HepG2 (cell line): ENCODE measurements at regions not wholly inside any gene's neighbourhood (a gene's known extent, or its start where the extent isn't known, plus 50 kb on each side); places are given as distances from the start of the nearest gene placed in this dataset.

Experiments
- BRD4 ChIP-seq: sonication (generic); formaldehyde crosslinking; IDR thresholded peaks from 2 replicates; pipeline ENCODE4 v1.4.0; 2020; ENCODE audit warnings: missing genetic modification reagents
- CREB1 ChIP-seq, 2 experiments: fragments of 450-650 bp in 1 of 2; IDR thresholded peaks; 2 replicates each; pipeline ENCODE4 v1.6.1; 2016 to 2017; ENCODE audit warnings: control low read depth in 1 of 2, mild to moderate bottlenecking in 1 of 2, missing compliant biosample characterization in 1 of 2, missing genetic modification characterization in 1 of 2
- HOXA5 ChIP-seq: sonication (generic); formaldehyde crosslinking; IDR thresholded peaks from 2 replicates; pipeline ENCODE4 v1.4.0; 2020; ENCODE audit warnings: missing genetic modification reagents
- HOXA7 ChIP-seq: sonication (generic); formaldehyde crosslinking; IDR thresholded peaks from 2 replicates; pipeline ENCODE4 v1.8.1; 2022; ENCODE audit warnings: mild to moderate bottlenecking, missing genetic modification reagents, moderate library complexity
- HOXD1 ChIP-seq: sonication (generic); formaldehyde crosslinking; IDR thresholded peaks from 2 replicates; pipeline ENCODE4 v1.5.0; 2020; ENCODE audit warnings: missing genetic modification reagents
- ISX ChIP-seq: sonication (generic); formaldehyde crosslinking; conservative IDR thresholded peaks from 2 replicates; pipeline ENCODE4 v1.5.0; 2020; ENCODE audit warnings: missing genetic modification reagents
- KAT7 ChIP-seq: IDR thresholded peaks from 2 replicates; pipeline ENCODE4 v1.6.1; 2018; ENCODE audit warnings: borderline replicate concordance, missing compliant biosample characterization
- KDM5A ChIP-seq: fragments of 200-600 bp; sonication (generic); IDR thresholded peaks from 2 replicates; pipeline ENCODE4 v1.7.0; 2018; ENCODE audit warnings: antibody characterized with exemption, mild to moderate bottlenecking, low read length, borderline replicate concordance
- NFIC ChIP-seq: IDR thresholded peaks from 2 replicates; pipeline ENCODE4 v1.6.1; 2012; ENCODE audit warnings: mild to moderate bottlenecking, low read length, inconsistent platforms
- NFKB2 ChIP-seq: sonication (generic); formaldehyde crosslinking; IDR thresholded peaks from 2 replicates; pipeline ENCODE4 v1.4.0; 2020; ENCODE audit warnings: missing genetic modification reagents, borderline replicate concordance
- RBM22 ChIP-seq: fragments of 200-400 bp; formaldehyde crosslinking; optimal IDR thresholded peaks from 2 replicates; pipeline ENCODE3; 2017; ENCODE audit warnings: mild to moderate bottlenecking, low read length, moderate library complexity
- REXO4 ChIP-seq: sonication (generic); formaldehyde crosslinking; IDR thresholded peaks from 2 replicates; pipeline ENCODE4 v1.8.0; 2022; ENCODE audit warnings: missing genetic modification reagents, mild to moderate bottlenecking, borderline replicate concordance
- RFX3 ChIP-seq: IDR thresholded peaks from 2 replicates; pipeline ENCODE4 v1.6.1; 2016; ENCODE audit warnings: missing biosample characterization, missing genetic modification reagents
- U2AF2 ChIP-seq: fragments of 200-400 bp; formaldehyde crosslinking; IDR thresholded peaks from 2 replicates; pipeline ENCODE4 v1.6.1; 2017; ENCODE audit warnings: low read depth, mild to moderate bottlenecking, low read length
- ZNF274 ChIP-seq: sonication (generic); formaldehyde crosslinking; IDR thresholded peaks from 2 replicates; pipeline ENCODE4 v1.5.1; 2020; ENCODE audit warnings: mild to moderate bottlenecking, missing genetic modification reagents
- ZNF337 ChIP-seq: sonication (generic); formaldehyde crosslinking; IDR thresholded peaks from 2 replicates; pipeline ENCODE4 v1.5.1; 2020; ENCODE audit warnings: missing genetic modification reagents, low read depth, mild to moderate bottlenecking, borderline replicate concordance
- ZNF496 ChIP-seq: sonication (generic); formaldehyde crosslinking; IDR thresholded peaks from 2 replicates; pipeline ENCODE4 v1.8.1; 2023; ENCODE audit warnings: mild to moderate bottlenecking, moderate library complexity, missing genetic modification reagents; ENCODE audit not compliant: insufficient replicate concordance
- ZNF546 ChIP-seq: sonication (generic); formaldehyde crosslinking; conservative IDR thresholded peaks from 2 replicates; pipeline ENCODE4 v1.8.1; 2023; ENCODE audit warnings: mild to moderate bottlenecking, missing genetic modification reagents
- ZNF746 ChIP-seq: sonication (generic); formaldehyde crosslinking; IDR thresholded peaks from 2 replicates; pipeline ENCODE4 v1.8.0; 2022; ENCODE audit warnings: mild to moderate bottlenecking, missing genetic modification reagents
- ZNF772 ChIP-seq: sonication (generic); formaldehyde crosslinking; IDR thresholded peaks from 2 replicates; pipeline ENCODE4 v1.5.0; 2020; ENCODE audit warnings: mild to moderate bottlenecking, missing genetic modification reagents
- ZNF879 ChIP-seq: sonication (generic); formaldehyde crosslinking; IDR thresholded peaks from 2 replicates; pipeline ENCODE4 v1.8.1; 2023; ENCODE audit warnings: missing genetic modification reagents
- ZSCAN29 ChIP-seq: sonication (generic); formaldehyde crosslinking; conservative IDR thresholded peaks from 2 replicates; pipeline ENCODE4 v1.4.0; 2020; ENCODE audit warnings: mild to moderate bottlenecking, missing genetic modification reagents
- ZSCAN31 ChIP-seq: sonication (generic); formaldehyde crosslinking; IDR thresholded peaks from 2 replicates; pipeline ENCODE4 v1.5.0; 2020; ENCODE audit warnings: low read depth, mild to moderate bottlenecking, missing genetic modification reagents
- TF ChIP-seq, protein P1 (sequence below): sonication (generic); formaldehyde crosslinking; IDR thresholded peaks from 2 replicates; pipeline ENCODE4 v1.4.0; 2020; ENCODE audit warnings: missing genetic modification reagents
- TF ChIP-seq, protein P2 (sequence below): sonication (generic); formaldehyde crosslinking; IDR thresholded peaks from 2 replicates; pipeline ENCODE4 v1.4.0; 2020; ENCODE audit warnings: mild to moderate bottlenecking, low read depth, missing genetic modification reagents
- TF ChIP-seq, protein P3 (sequence below): sonication (generic); formaldehyde crosslinking; conservative IDR thresholded peaks from 2 replicates; pipeline ENCODE4 v1.8.0; 2022; ENCODE audit warnings: low read depth, missing genetic modification reagents

DNA sequence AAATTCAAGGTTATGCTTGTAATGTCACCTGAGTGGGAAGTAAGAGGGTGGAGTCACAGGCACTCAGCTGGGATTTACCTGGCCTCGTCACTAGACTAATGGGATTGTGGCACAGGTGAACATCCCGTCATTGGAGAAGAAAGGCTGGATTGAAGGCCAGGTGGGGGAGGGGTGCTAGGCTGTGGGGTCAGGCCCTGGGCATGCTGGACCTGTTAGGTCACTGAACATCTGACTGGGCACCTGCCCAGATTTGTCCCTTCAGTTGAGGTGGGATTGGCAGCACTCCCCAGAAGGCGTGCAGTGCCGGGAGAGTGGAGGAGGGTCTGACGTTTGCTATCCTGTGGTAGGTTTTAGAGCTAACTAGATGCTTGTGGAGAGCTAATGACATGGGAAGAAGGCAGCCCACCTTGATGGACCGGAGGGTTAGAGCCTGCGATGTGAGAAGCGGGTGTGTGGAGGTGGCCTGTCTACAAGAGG is 161.5 kb upstream of the ZNF267 start (continued):
- no peak for TF ChIP-seq KDM5A
- TF ChIP-seq NFKB2 (CRISPR knock-in tag), result peak; percentile 59; the same call in 1 of the 2 replicates
- no peak for TF ChIP-seq ZSCAN31 (CRISPR knock-in tag)
- TF ChIP-seq ZSCAN29 (CRISPR knock-in tag), result no peak
- no peak for TF ChIP-seq ISX (CRISPR knock-in tag)
- peak; percentile 56 for TF ChIP-seq RBM22
- TF ChIP-seq ZNF337 (CRISPR knock-in tag), result no peak
- no peak for TF ChIP-seq HOXA5 (CRISPR knock-in tag)
- TF ChIP-seq HOXA7, result no peak
- TF ChIP-seq ZNF546 (CRISPR knock-in tag), result no peak
- no peak for TF ChIP-seq CREB1 (IDR thresholded peaks at IDR 0.05)
- TF ChIP-seq CREB1 (CRISPR knock-in tag; IDR thresholded peaks at IDR 0.05), result no peak
- TF ChIP-seq, protein P1, sequence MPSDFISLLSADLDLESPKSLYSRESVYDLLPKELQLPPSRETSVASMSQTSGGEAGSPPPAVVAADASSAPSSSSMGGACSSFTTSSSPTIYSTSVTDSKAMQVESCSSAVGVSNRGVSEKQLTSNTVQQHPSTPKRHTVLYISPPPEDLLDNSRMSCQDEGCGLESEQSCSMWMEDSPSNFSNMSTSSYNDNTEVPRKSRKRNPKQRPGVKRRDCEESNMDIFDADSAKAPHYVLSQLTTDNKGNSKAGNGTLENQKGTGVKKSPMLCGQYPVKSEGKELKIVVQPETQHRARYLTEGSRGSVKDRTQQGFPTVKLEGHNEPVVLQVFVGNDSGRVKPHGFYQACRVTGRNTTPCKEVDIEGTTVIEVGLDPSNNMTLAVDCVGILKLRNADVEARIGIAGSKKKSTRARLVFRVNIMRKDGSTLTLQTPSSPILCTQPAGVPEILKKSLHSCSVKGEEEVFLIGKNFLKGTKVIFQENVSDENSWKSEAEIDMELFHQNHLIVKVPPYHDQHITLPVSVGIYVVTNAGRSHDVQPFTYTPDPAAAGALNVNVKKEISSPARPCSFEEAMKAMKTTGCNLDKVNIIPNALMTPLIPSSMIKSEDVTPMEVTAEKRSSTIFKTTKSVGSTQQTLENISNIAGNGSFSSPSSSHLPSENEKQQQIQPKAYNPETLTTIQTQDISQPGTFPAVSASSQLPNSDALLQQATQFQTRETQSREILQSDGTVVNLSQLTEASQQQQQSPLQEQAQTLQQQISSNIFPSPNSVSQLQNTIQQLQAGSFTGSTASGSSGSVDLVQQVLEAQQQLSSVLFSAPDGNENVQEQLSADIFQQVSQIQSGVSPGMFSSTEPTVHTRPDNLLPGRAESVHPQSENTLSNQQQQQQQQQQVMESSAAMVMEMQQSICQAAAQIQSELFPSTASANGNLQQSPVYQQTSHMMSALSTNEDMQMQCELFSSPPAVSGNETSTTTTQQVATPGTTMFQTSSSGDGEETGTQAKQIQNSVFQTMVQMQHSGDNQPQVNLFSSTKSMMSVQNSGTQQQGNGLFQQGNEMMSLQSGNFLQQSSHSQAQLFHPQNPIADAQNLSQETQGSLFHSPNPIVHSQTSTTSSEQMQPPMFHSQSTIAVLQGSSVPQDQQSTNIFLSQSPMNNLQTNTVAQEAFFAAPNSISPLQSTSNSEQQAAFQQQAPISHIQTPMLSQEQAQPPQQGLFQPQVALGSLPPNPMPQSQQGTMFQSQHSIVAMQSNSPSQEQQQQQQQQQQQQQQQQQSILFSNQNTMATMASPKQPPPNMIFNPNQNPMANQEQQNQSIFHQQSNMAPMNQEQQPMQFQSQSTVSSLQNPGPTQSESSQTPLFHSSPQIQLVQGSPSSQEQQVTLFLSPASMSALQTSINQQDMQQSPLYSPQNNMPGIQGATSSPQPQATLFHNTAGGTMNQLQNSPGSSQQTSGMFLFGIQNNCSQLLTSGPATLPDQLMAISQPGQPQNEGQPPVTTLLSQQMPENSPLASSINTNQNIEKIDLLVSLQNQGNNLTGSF, result no peak
- no peak for TF ChIP-seq BRD4 (CRISPR knock-in tag)
- TF ChIP-seq, protein P2, sequence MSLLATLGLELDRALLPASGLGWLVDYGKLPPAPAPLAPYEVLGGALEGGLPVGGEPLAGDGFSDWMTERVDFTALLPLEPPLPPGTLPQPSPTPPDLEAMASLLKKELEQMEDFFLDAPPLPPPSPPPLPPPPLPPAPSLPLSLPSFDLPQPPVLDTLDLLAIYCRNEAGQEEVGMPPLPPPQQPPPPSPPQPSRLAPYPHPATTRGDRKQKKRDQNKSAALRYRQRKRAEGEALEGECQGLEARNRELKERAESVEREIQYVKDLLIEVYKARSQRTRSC, result no peak
- TF ChIP-seq, protein P3, sequence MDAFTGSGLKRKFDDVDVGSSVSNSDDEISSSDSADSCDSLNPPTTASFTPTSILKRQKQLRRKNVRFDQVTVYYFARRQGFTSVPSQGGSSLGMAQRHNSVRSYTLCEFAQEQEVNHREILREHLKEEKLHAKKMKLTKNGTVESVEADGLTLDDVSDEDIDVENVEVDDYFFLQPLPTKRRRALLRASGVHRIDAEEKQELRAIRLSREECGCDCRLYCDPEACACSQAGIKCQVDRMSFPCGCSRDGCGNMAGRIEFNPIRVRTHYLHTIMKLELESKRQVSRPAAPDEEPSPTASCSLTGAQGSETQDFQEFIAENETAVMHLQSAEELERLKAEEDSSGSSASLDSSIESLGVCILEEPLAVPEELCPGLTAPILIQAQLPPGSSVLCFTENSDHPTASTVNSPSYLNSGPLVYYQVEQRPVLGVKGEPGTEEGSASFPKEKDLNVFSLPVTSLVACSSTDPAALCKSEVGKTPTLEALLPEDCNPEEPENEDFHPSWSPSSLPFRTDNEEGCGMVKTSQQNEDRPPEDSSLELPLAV (CRISPR knock-in tag), result no peak
- no peak for TF ChIP-seq ZNF772 (CRISPR knock-in tag)
- TF ChIP-seq U2AF2, result no peak
- TF ChIP-seq KAT7 (CRISPR knock-in tag), result no peak
- TF ChIP-seq REXO4 (CRISPR knock-in tag), result no peak
- no peak for TF ChIP-seq NFIC
- no peak for TF ChIP-seq HOXD1 (CRISPR knock-in tag)
- no peak for TF ChIP-seq ZNF496 (CRISPR knock-in tag)
- no peak for TF ChIP-seq ZNF746 (CRISPR knock-in tag)
- no peak for TF ChIP-seq ZNF879 (CRISPR knock-in tag)
- no peak for TF ChIP-seq ZNF274 (CRISPR knock-in tag)
- TF ChIP-seq RFX3 (CRISPR knock-in tag), result no peak
